Epithelial cell of proximal tubule (primary cell): ENCODE measurements at regions not wholly inside any gene's neighbourhood (a gene's known extent, or its start where the extent isn't known, plus 50 kb on each side); places are given as distances from the start of the nearest gene placed in this dataset.

ENCODE experiments used
- DNase-seq: peaks from one replicate; pipeline ENCODE4 v3.0.0-alpha.2; 2011; ENCODE audit warnings: low read depth
- H3K4me3 ChIP-seq: 2 replicates; pipeline ENCODE4 v1.5.1; 2011; ENCODE audit warnings: low read depth, mild to moderate bottlenecking, low read length
- TF ChIP-seq, protein P1 (sequence below): conservative IDR thresholded peaks from 2 replicates; pipeline ENCODE4 v1.5.1; 2012; ENCODE audit warnings: low read depth, mild to moderate bottlenecking, low read length

DNA sequence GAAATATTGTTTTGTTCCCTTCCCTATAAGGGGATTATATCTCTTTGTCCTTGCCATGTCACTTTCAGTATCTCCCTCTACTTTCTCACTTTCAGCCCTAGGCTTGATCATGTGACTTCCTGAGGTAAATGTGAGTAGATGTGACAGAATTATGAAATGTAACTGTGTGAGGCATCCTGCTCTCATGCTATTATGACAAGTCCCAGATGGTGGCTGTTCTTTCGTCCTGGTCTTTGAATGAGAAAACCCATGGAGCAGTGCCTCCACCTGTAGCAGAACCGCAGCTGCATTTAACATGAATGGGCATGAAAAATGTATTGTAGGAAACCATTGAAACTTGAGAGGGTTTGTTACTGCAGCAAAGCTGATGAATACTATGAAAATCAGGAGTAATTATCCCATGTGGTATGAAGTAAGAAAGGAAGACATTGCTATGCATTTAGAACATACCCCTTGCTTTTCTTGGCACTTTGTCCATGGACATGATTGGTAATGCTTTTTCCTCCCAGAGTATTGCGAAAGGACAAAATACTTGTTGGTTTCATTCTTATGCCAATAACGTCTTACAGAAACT lies 202.2 kb upstream of the GPRIN3 start:
- TF ChIP-seq, protein P1, sequence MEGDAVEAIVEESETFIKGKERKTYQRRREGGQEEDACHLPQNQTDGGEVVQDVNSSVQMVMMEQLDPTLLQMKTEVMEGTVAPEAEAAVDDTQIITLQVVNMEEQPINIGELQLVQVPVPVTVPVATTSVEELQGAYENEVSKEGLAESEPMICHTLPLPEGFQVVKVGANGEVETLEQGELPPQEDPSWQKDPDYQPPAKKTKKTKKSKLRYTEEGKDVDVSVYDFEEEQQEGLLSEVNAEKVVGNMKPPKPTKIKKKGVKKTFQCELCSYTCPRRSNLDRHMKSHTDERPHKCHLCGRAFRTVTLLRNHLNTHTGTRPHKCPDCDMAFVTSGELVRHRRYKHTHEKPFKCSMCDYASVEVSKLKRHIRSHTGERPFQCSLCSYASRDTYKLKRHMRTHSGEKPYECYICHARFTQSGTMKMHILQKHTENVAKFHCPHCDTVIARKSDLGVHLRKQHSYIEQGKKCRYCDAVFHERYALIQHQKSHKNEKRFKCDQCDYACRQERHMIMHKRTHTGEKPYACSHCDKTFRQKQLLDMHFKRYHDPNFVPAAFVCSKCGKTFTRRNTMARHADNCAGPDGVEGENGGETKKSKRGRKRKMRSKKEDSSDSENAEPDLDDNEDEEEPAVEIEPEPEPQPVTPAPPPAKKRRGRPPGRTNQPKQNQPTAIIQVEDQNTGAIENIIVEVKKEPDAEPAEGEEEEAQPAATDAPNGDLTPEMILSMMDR, result no peak
- DNase-seq, result no peak
- no peak overlapping the region for H3K4me3 ChIP-seq

- H3K4me3 ChIP-seq, result no peak overlapping the region
- TF ChIP-seq, protein P1, result no peak
- no peak for DNase-seq
These were observed 199.4 kb upstream of the GPRIN3 start for GRCh38 chr4:89506866-89507491.

DNA sequence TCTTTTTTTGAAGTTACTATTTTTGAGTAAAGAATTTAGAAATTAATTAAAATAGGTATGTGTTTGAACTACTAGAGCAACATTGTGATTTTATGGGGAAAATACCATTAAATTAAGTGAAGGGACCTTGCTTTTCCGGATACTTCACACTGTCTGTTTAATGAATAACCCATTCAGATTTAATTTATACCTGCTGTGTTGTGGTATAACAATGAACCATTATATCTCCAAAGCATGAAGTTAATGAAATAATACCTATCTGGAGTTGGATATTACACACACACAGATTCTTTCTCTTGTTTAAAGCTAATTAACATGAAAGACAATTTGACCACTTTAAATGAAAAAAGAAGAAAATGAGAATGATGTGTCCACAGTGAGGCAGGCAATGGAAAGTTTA lies 195.0 kb upstream of the GPRIN3 start:
- DNase-seq, result no peak
- TF ChIP-seq, protein P1, result no peak

DNA sequence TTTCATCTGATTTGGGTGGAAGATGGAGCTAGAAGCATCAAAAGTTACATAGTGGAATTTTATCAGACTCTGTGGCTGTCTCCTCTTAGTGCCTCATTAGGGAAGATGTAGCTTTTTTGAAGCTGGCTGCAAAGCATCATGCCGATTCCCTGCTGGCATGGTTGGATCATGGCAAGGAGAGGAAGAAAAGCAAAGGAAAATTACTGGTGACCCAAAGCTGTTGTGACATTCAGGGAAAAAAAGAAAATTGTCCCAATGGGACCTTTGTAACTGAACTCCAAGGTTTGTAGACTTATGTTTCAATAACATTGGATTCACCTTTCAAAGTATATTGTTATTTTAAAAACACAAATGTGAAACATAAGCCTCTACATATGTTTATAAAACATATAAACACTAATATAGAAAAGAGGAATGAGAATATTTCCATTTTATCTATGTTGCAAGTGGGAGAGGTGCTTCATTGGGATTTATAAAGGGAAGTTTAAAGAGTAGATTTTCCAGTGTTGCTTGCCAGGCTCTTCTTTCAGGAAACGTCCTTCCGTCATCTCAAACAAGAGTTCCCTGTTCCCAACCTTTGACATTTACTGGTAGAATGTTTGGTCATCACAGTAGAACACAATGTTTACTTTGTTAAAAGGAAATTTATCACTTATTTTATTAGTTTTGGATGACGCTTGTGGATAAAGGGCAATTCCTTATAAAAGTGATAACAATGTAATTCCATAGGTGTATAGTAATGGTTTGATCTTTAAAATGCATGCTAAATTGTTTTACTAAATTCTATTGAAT lies 190.1 kb upstream of the GPRIN3 start:
- TF ChIP-seq, protein P1, result no peak
- H3K4me3 ChIP-seq, result no peak overlapping the region
- no peak for DNase-seq

More for the DNA sequence above, 195.0 kb upstream of the GPRIN3 start:
- H3K4me3 ChIP-seq, result no peak overlapping the region

- DNase-seq, result no peak
- TF ChIP-seq, protein P1, result no peak
- H3K4me3 ChIP-seq, result no peak overlapping the region
These were observed 189.3 kb upstream of the GPRIN3 start for GRCh38 chr4:89496851-89497250.

- no peak for DNase-seq
- H3K4me3 ChIP-seq, result no peak overlapping the region
- TF ChIP-seq, protein P1, result no peak
These were observed 185.8 kb upstream of the GPRIN3 start for GRCh38 chr4:89493367-89493766.
